Liver (tissue), 3 donors: ENCODE measurements at regions not wholly inside any gene's neighbourhood (a gene's known extent, or its start where the extent isn't known, plus 50 kb on each side); places are given as distances from the start of the nearest gene placed in this dataset.

Experiments
- CTCF ChIP-seq: fragments of 150-350 bp; IDR thresholded peaks from 2 replicates; pipeline ENCODE4 v1.5.1; 2017; ENCODE audit warnings: improper control_type of control experiment, low read depth, low read length; ENCODE audit not compliant: missing input control
- GABPA ChIP-seq, 2 donors: IDR thresholded peaks in 1 of 2; conservative IDR thresholded peaks in 1 of 2; 2 replicates each; pipeline ENCODE4 v1.6.1; 2016; ENCODE audit warnings: antibody characterized with exemption in 2 of 2, mild to moderate bottlenecking in 1 of 2, moderate library complexity in 1 of 2
- donor health status: healthy.
- donor health status: healthy.

- no peak for TF ChIP-seq GABPA (IDR thresholded peaks at IDR 0.05 in 1 of 2, conservative IDR thresholded peaks at IDR 0.05 in 1 of 2)
- no peak for TF ChIP-seq CTCF
Observed at GRCh38 chr1:193799948-193800690, 613.7 kb upstream of the B3GALT2 start.
